Endothelial cell of umbilical vein (primary cell): ENCODE measurements at regions not wholly inside any gene's neighbourhood (a gene's known extent, or its start where the extent isn't known, plus 50 kb on each side); places are given as distances from the start of the nearest gene placed in this dataset.
"Not testable (repeated sequence)": the region's sequence is repeated elsewhere in the genome, so short reads cannot be mapped to it uniquely, and the experiment has no call there.

ENCODE experiments used
- CTCF ChIP-seq, 2 donors: IDR thresholded peaks; 1 replicate in 1 of 2; 2 replicates in 1 of 2; pipeline ENCODE4 v1.5.1; 2011; ENCODE audit warnings: low read length in 2 of 2, mild to moderate bottlenecking in 2 of 2, moderate library complexity in 2 of 2, control low read depth in 1 of 2, inconsistent platforms in 1 of 2, low read depth in 1 of 2; ENCODE audit not compliant: insufficient read depth in 1 of 2; ENCODE audit errors: extremely low read depth in 1 of 2
- EZH2 ChIP-seq: IDR thresholded peaks from 2 replicates; pipeline ENCODE4 v1.6.1; 2012; ENCODE audit warnings: borderline replicate concordance, low read depth, mild to moderate bottlenecking, moderate library complexity, low read length, inconsistent platforms; ENCODE audit not compliant: severe bottlenecking
- FOS ChIP-seq: IDR thresholded peaks from 2 replicates; pipeline ENCODE4 v1.6.1; 2011; ENCODE audit warnings: mild to moderate bottlenecking, low read length, moderate library complexity, borderline replicate concordance; ENCODE audit not compliant: insufficient read depth
- GATA2 ChIP-seq: IDR thresholded peaks from 2 replicates; pipeline ENCODE4 v1.7.0; 2011; ENCODE audit warnings: low read depth, mild to moderate bottlenecking, moderate library complexity, mixed read lengths, low read length; ENCODE audit not compliant: insufficient read length, insufficient read depth
- JUN ChIP-seq: IDR thresholded peaks from 2 replicates; pipeline ENCODE4 v1.6.1; 2011; ENCODE audit warnings: borderline replicate concordance, low read depth; ENCODE audit not compliant: insufficient read length, insufficient read depth
- MAX ChIP-seq: IDR thresholded peaks from 2 replicates; pipeline ENCODE4 v1.6.1; 2011; ENCODE audit not compliant: insufficient read depth, insufficient read length
- POLR2A ChIP-seq: IDR thresholded peaks from 2 replicates; pipeline ENCODE4 v1.6.1; 2012; ENCODE audit warnings: low read depth, mild to moderate bottlenecking, control low read depth, low read length
- POLR2AphosphoS5 ChIP-seq: IDR thresholded peaks from 2 replicates; pipeline ENCODE4 v1.6.1; 2012; ENCODE audit warnings: low read depth, mild to moderate bottlenecking, control low read depth, low read length, moderate library complexity; ENCODE audit not compliant: insufficient read depth

GRCh38 chr3:75301050-75301449 is 363.1 kb upstream of the FRG2C start:
- not testable (repeated sequence) for TF ChIP-seq CTCF (IDR thresholded peaks at IDR 0.05; ENCODE audit: extremely low read depth in 1 of 2, insufficient read depth in 1 of 2, low read depth in 1 of 2, low read length in 2 of 2); EZH2; GATA2; POLR2A; JUN; MAX; POLR2AphosphoS5; FOS
